ENCODE measurements at regions not wholly inside any gene's neighbourhood (a gene's known extent, or its start where the extent isn't known, plus 50 kb on each side); places are given as distances from the start of the nearest gene placed in this dataset.
"Not testable (repeated sequence)": the region's sequence is repeated elsewhere in the genome, so short reads cannot be mapped to it uniquely, and the experiment has no call there.

DNA sequence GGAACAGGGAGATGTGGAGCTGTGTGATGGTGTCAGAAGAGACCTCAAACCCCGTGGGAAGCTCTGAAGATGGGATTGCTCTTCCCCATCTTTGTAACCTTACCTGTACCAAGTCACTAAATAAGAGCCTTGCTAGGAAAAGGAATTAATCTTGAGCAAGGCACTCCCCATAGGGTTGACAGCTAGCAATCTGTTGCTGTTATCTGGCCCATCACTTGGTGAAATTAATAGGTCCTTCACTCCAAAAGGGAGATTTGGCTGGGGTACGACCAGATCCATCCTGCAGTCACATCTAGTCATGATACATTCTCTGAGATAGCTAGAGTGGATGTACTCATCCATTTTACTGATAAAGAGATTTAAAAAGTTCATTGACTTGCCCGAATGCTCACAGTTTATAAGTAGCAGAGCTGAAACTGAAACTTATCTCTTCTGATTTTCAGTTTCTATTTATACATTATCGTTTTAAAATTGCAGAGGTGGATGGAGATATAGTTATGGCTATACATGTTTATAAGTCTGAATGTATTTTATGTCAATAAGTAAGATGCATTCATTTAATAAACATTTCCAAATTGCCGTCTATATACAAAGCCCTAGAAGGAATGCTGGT lies 299.1 kb upstream of the MCTP2 start:
- no peaks in the 10 kb centered on the region for H3K27me3 ChIP-seq
- H3K4me1 ChIP-seq, result no peaks in the 10 kb centered on the region
- H3K4me3 ChIP-seq, result no peak overlapping the region
- no peak for TF ChIP-seq POLR2A (IDR thresholded peaks at IDR 0.05)
- TF ChIP-seq, protein P1, sequence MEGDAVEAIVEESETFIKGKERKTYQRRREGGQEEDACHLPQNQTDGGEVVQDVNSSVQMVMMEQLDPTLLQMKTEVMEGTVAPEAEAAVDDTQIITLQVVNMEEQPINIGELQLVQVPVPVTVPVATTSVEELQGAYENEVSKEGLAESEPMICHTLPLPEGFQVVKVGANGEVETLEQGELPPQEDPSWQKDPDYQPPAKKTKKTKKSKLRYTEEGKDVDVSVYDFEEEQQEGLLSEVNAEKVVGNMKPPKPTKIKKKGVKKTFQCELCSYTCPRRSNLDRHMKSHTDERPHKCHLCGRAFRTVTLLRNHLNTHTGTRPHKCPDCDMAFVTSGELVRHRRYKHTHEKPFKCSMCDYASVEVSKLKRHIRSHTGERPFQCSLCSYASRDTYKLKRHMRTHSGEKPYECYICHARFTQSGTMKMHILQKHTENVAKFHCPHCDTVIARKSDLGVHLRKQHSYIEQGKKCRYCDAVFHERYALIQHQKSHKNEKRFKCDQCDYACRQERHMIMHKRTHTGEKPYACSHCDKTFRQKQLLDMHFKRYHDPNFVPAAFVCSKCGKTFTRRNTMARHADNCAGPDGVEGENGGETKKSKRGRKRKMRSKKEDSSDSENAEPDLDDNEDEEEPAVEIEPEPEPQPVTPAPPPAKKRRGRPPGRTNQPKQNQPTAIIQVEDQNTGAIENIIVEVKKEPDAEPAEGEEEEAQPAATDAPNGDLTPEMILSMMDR (IDR thresholded peaks at IDR 0.05), result no peak
- H3K9me3 ChIP-seq, result no peaks in the 10 kb centered on the region
- DNase-seq, result no peak
- H3K36me3 ChIP-seq, result no peaks in the 10 kb centered on the region
- no peak overlapping the region for H3K27ac ChIP-seq

DNA sequence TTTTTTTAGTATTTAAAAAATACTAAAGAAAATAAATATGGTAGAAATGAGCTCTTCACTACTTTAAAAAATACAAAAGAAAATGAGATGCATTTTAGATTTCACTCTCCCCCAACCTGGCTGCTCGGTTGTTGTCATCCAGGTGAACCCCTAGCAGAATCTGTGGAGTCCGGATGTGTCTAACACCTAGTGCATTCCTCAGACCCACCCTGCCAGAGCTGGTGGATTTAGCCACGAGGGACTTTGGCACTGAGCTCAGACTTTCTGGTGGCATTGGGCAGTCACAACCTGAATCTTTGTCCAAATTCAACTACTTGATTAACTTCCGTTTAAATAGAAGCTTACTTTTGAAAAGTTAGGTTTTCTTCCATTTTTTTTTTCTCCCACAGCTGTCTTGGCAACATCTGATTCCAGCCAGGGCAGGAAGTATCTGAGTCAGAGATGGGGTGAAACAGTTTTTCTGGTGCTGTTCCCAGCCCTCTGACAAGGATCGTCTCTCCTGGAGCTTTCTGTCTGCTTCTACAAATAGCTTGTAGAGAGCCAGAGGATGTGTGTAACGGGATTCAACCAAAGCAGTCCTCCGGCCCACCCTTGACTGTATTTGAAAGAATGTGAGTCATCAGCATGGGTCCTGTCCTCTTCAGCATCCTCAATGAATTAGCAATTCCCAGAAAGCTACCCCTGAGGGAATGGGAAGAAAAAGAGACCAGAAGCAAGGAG lies 301.8 kb upstream of the MCTP2 start:
- peak overlapping the region in 1 of 4 donors; percentile 13 for H3K27ac ChIP-seq
- DNase-seq, result no peak

DNA sequence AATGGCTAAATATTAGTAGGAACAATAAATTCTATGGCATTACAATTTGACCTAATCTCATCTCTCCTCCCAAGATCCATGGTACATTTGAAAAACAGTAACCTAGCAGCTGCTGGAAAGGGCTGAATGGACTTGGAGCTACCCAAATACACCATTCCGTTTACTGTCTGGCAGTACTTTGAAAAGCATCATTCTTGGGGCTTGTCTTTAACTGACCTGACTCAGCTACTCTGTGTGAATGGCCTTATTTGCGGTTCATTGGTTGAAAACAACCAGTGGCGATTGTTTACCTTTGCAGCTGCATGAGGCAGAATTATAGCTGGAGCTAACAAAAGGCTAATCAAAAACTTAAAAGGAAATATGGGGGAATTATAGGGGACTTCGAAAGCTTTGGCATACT lies 311.2 kb upstream of the MCTP2 start:
- no peak for DNase-seq
- Histone ChIP-seq H3K27ac (no peak overlapping the region), H3K36me3 (no peaks in the 10 kb centered on the region), H3K4me3 (no peak overlapping the region), H3K9me3 (no peaks in the 10 kb centered on the region), H3K27me3 (no peaks in the 10 kb centered on the region), H3K4me1 (no peaks in the 10 kb centered on the region)
- TF ChIP-seq, protein P1 (IDR thresholded peaks at IDR 0.05), result no peak
- no peak for TF ChIP-seq POLR2A (IDR thresholded peaks at IDR 0.05)

More for the DNA sequence above, 301.8 kb upstream of the MCTP2 start:
- TF ChIP-seq, protein P1 (IDR thresholded peaks at IDR 0.05), result no peak
- no peak for TF ChIP-seq POLR2A (IDR thresholded peaks at IDR 0.05)
- no peaks in the 10 kb centered on the region for H3K36me3 ChIP-seq
- H3K9me3 ChIP-seq, result no peaks in the 10 kb centered on the region
- no peak overlapping the region for H3K4me3 ChIP-seq
- H3K27me3 ChIP-seq, result no peaks in the 10 kb centered on the region
- no peaks in the 10 kb centered on the region for H3K4me1 ChIP-seq

DNA sequence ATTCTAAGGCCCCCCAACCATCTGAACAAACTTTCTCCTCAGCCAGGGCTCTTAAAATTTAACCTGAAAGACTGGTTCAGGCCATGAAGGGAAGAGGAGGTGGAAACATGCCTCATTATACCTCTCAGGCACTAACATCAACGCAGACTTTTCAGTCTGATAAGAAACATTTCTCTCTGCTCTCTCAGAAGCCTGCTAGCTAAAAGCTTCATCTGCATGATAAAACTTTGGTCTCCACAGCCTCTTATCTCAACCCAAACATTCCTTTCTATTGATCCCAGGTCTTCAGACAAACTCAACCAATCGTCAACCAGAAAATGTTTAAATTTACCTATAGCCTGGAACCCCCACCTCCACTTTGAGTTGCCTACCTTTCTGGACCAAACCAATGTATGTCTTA lies 312.6 kb upstream of the MCTP2 start:
- not testable (repeated sequence) for H3K27ac ChIP-seq, DNase-seq, H3K4me1 ChIP-seq, H3K27me3 ChIP-seq, H3K9me3 ChIP-seq, H3K4me3 ChIP-seq, H3K36me3 ChIP-seq

DNA sequence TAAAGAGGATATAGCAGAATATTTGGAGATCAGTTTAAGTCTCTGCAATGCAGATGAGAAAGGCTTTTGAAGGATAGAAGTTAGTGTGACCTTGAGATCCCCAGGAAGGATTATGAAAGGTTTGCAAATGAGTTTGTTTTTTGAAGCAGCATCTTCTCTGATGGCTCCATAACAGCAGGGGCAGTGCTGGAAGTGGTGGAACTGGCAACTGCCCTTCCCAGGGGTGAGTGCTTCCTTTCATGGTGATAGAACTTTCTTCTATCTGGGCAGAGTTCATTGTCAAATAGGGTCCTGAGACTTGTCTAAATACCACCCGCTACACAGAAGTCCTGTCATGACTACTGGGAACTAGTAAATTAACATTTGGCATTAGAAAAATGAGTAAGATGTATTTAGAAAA lies 314.2 kb upstream of the MCTP2 start:
- H3K4me3 ChIP-seq, result no peak overlapping the region
- H3K27ac ChIP-seq, result no peak overlapping the region
- DNase-seq, result no peak
- TF ChIP-seq, protein P1 (IDR thresholded peaks at IDR 0.05), result no peak
- TF ChIP-seq POLR2A (IDR thresholded peaks at IDR 0.05), result no peak
- H3K27me3 ChIP-seq, result no peaks in the 10 kb centered on the region
- no peaks in the 10 kb centered on the region for H3K4me1 ChIP-seq
- H3K36me3 ChIP-seq, result no peaks in the 10 kb centered on the region
- H3K9me3 ChIP-seq, result no peaks in the 10 kb centered on the region

DNA sequence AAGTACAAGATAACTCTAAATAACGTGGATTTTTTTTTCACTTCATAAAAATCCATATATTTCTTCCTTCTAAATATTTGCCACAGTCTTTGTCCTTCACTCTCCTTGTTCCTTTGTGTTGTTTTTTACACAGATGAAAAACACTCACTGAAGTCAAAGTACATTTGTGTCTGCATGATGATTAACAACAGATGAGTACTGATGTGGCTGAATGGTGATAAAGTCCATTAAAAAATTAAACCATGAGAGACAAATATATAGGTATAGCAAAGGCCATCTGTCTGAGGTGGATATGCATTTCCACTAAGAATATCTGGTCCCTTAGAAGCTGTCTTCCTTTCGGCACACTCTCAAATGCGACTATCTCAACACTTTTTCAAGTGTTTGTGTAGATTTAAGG lies 317.5 kb upstream of the MCTP2 start:
- no peak for TF ChIP-seq POLR2A (IDR thresholded peaks at IDR 0.05)
- TF ChIP-seq, protein P1 (IDR thresholded peaks at IDR 0.05), result no peak
- no peaks in the 10 kb centered on the region for H3K36me3 ChIP-seq
- no peak for DNase-seq
- no peaks in the 10 kb centered on the region for H3K27me3 ChIP-seq
- H3K4me3 ChIP-seq, result no peak overlapping the region
- H3K27ac ChIP-seq, result no peak overlapping the region
- H3K9me3 ChIP-seq, result no peaks in the 10 kb centered on the region
- no peaks in the 10 kb centered on the region for H3K4me1 ChIP-seq
